MM.1S (cell line): ENCODE measurements at regions not wholly inside any gene's neighbourhood (a gene's known extent, or its start where the extent isn't known, plus 50 kb on each side); places are given as distances from the start of the nearest gene placed in this dataset.

ENCODE experiments used
- DNase-seq: peaks from one replicate; pipeline ENCODE4 v3.0.0-alpha.2; 2015
- H2AFZ ChIP-seq: fragments of 300-600 bp; sonication (generic); 2 replicates; pipeline ENCODE4 v1.6.0; 2016; ENCODE audit warnings: antibody characterized with exemption, low read length
- H3F3A ChIP-seq: fragments of 300-600 bp; sonication (generic); 2 replicates; pipeline ENCODE4 v1.6.1; 2016; ENCODE audit warnings: mild to moderate bottlenecking, antibody characterized with exemption, low read length, moderate library complexity, mixed read lengths; ENCODE audit not compliant: insufficient read depth
- H3K27ac ChIP-seq: fragments of 300-600 bp; sonication (generic); 2 replicates; pipeline ENCODE4 v1.5.1; 2016; ENCODE audit warnings: mild to moderate bottlenecking, low read length
- H3K27me3 ChIP-seq: fragments of 300-600 bp; sonication (generic); replicated peaks from 2 replicates; pipeline ENCODE4 v1.6.0; 2016; ENCODE audit warnings: low read length; ENCODE audit not compliant: insufficient read depth
- H3K36me3 ChIP-seq: fragments of 300-600 bp; sonication (generic); replicated peaks from 2 replicates; pipeline ENCODE4 v1.6.1; 2016; ENCODE audit warnings: mild to moderate bottlenecking, low read length, mixed read lengths; ENCODE audit not compliant: insufficient read depth
- H3K4me1 ChIP-seq: fragments of 300-600 bp; sonication (generic); 2 replicates; pipeline ENCODE4 v1.6.1; 2016; ENCODE audit warnings: low read length, mixed read lengths
- H3K4me2 ChIP-seq: fragments of 300-600 bp; sonication (generic); 2 replicates; pipeline ENCODE4 v1.6.0; 2016; ENCODE audit warnings: low read depth, low read length
- H3K4me3 ChIP-seq: fragments of 300-600 bp; sonication (generic); 2 replicates; pipeline ENCODE4 v1.5.1; 2016; ENCODE audit warnings: low read length, mixed read lengths
- H3K79me2 ChIP-seq: fragments of 300-600 bp; sonication (generic); 2 replicates; pipeline ENCODE4 v1.6.1; 2016; ENCODE audit warnings: mixed run types, low read length, mixed read lengths
- H3K9ac ChIP-seq: fragments of 300-600 bp; sonication (generic); 2 replicates; pipeline ENCODE4 v1.6.1; 2016; ENCODE audit warnings: low read length, mixed read lengths
- H3K9me2 ChIP-seq: fragments of 300-600 bp; sonication (generic); replicated peaks from 2 replicates; pipeline ENCODE4 v1.6.1; 2016; ENCODE audit warnings: mild to moderate bottlenecking, low read length, mixed read lengths; ENCODE audit not compliant: insufficient read depth
- H3K9me3 ChIP-seq: fragments of 300-600 bp; sonication (generic); replicated peaks from 2 replicates; pipeline ENCODE4 v1.6.1; 2016; ENCODE audit warnings: mild to moderate bottlenecking, low read length, mixed read lengths; ENCODE audit not compliant: insufficient read depth
- H4K20me1 ChIP-seq: fragments of 300-600 bp; sonication (generic); 2 replicates; pipeline ENCODE4 v1.6.1; 2016; ENCODE audit warnings: mild to moderate bottlenecking, low read length, moderate library complexity, mixed read lengths; ENCODE audit not compliant: insufficient read depth
- EZH2 ChIP-seq: fragments of 300-600 bp; sonication (generic); optimal IDR thresholded peaks from 2 replicates; pipeline ENCODE3; 2017; ENCODE audit warnings: low read depth, mild to moderate bottlenecking, antibody characterized with exemption, low read length, mixed read lengths
- EZH2phosphoT487 ChIP-seq: fragments of 300-600 bp; sonication (generic); IDR thresholded peaks from 2 replicates; pipeline ENCODE4 v1.6.1; 2018; ENCODE audit warnings: antibody characterized with exemption, low read length
- TF ChIP-seq, protein P1 (sequence below): fragments of 300-600 bp; sonication (generic); IDR thresholded peaks from 2 replicates; pipeline ENCODE4 v1.5.1; 2016; ENCODE audit warnings: antibody characterized with exemption, low read length, mixed read lengths

- no peaks in the 10 kb centered on the region for H3K9me2 ChIP-seq
Observed at GRCh38 chr16:7086822-7087616, 245.6 kb upstream of the RBFOX1 start.

GRCh38 chr16:7085776-7086175 lies 246.9 kb upstream of the RBFOX1 start:
- Histone ChIP-seq H3K4me3 (no peak overlapping the region), H3K79me2 (no peaks in the 10 kb centered on the region), H3K4me2 (no peak overlapping the region), H3K9ac (no peak overlapping the region), H3K9me2 (no peaks in the 10 kb centered on the region), H3K4me1 (no peaks in the 10 kb centered on the region), H3K27ac (no peak overlapping the region), H3F3A (no peaks in the 10 kb centered on the region), H4K20me1 (no peaks in the 10 kb centered on the region), H2AFZ (no peak overlapping the region), H3K36me3 (no peaks in the 10 kb centered on the region), H3K9me3 (no peaks in the 10 kb centered on the region), H3K27me3 (no peaks in the 10 kb centered on the region)
- TF ChIP-seq EZH2phosphoT487 (no peak), EZH2 (no peak)
- TF ChIP-seq, protein P1, sequence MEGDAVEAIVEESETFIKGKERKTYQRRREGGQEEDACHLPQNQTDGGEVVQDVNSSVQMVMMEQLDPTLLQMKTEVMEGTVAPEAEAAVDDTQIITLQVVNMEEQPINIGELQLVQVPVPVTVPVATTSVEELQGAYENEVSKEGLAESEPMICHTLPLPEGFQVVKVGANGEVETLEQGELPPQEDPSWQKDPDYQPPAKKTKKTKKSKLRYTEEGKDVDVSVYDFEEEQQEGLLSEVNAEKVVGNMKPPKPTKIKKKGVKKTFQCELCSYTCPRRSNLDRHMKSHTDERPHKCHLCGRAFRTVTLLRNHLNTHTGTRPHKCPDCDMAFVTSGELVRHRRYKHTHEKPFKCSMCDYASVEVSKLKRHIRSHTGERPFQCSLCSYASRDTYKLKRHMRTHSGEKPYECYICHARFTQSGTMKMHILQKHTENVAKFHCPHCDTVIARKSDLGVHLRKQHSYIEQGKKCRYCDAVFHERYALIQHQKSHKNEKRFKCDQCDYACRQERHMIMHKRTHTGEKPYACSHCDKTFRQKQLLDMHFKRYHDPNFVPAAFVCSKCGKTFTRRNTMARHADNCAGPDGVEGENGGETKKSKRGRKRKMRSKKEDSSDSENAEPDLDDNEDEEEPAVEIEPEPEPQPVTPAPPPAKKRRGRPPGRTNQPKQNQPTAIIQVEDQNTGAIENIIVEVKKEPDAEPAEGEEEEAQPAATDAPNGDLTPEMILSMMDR = no peak
- no peak for DNase-seq

More at GRCh38 chr16:7086822-7087616, 245.6 kb upstream of the RBFOX1 start:
- Histone ChIP-seq H3K4me3 (no peak overlapping the region), H3K79me2 (no peaks in the 10 kb centered on the region), H3K9ac (no peak overlapping the region), H3K36me3 (no peaks in the 10 kb centered on the region), H3K27ac (no peak overlapping the region), H3K4me2 (no peak overlapping the region), H3K9me3 (no peaks in the 10 kb centered on the region), H3K27me3 (no peaks in the 10 kb centered on the region), H3K4me1 (no peaks in the 10 kb centered on the region), H4K20me1 (no peaks in the 10 kb centered on the region), H2AFZ (no peak overlapping the region), H3F3A (no peaks in the 10 kb centered on the region)
- TF ChIP-seq, protein P1 = no peak
- no peak for TF ChIP-seq EZH2phosphoT487
- TF ChIP-seq EZH2 = no peak
- DNase-seq = no peak

DNA sequence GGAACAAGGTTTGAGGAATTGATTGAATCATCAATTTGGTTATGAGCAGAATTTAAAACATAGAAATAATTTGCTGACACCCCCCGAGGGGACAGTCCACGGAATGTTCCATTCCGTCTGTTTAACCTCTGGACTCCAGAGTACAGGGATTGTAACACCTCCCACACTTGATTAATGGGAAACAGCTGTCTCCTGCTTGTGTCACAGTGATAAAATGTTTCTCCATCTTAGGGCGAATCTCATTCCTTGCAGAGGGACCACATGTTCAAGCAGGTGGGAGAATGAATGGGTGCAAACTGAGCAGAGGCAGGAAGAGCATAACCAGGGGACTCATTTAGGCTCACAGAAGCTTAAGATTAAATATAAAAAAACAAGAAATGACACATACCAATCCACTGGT lies 249.5 kb upstream of the RBFOX1 start:
- Histone ChIP-seq H3K4me3 (no peak overlapping the region), H3K36me3 (no peaks in the 10 kb centered on the region), H3K9ac (no peak overlapping the region), H3K4me1 (no peaks in the 10 kb centered on the region), H4K20me1 (no peaks in the 10 kb centered on the region), H3K79me2 (no peaks in the 10 kb centered on the region), H3K27me3 (no peaks in the 10 kb centered on the region), H3K9me2 (no peaks in the 10 kb centered on the region), H3K4me2 (no peak overlapping the region), H3F3A (no peaks in the 10 kb centered on the region), H3K27ac (no peak overlapping the region), H3K9me3 (no peaks in the 10 kb centered on the region), H2AFZ (no peak overlapping the region)
- TF ChIP-seq EZH2 (no peak), EZH2phosphoT487 (no peak)
- TF ChIP-seq, protein P1 = no peak
- DNase-seq = no peak
